Mesenchymal stem cell (in vitro differentiated cells and primary cell): ENCODE measurements at regions not wholly inside any gene's neighbourhood (a gene's known extent, or its start where the extent isn't known, plus 50 kb on each side); places are given as distances from the start of the nearest gene placed in this dataset.
A peak's percentile ranks its signal among the peaks of the same experiment; 100 is the strongest.

Experiments
- DNase-seq: peaks from one replicate; pipeline ENCODE4 v3.0.0-alpha.2; 2013
- H2AFZ ChIP-seq: one replicate; pipeline ENCODE4 v1.6.1; 2013; ENCODE audit warnings: low read depth, mild to moderate bottlenecking, control low read depth, inconsistent platforms, low read length, moderate library complexity
- H2AK5ac ChIP-seq: 2 replicates; pipeline ENCODE4 v1.6.1; 2013; ENCODE audit warnings: low read length, moderate library complexity, mild to moderate bottlenecking, inconsistent platforms; ENCODE audit not compliant: severe bottlenecking
- H2BK120ac ChIP-seq: one replicate; pipeline ENCODE4 v1.6.1; 2013; ENCODE audit warnings: low read depth, mild to moderate bottlenecking, inconsistent platforms, low read length, moderate library complexity
- H2BK12ac ChIP-seq, 2 experiments: one replicate each; pipeline ENCODE4 v1.6.1; 2013; ENCODE audit warnings: inconsistent platforms in 2 of 2, low read length in 2 of 2, mild to moderate bottlenecking in 2 of 2, moderate library complexity in 2 of 2, control low read depth in 1 of 2
- H2BK15ac ChIP-seq: one replicate; pipeline ENCODE4 v1.6.1; 2013; ENCODE audit warnings: mild to moderate bottlenecking, low read depth, inconsistent platforms; ENCODE audit not compliant: poor library complexity, severe bottlenecking
- H2BK5ac ChIP-seq: 2 replicates; pipeline ENCODE4 v1.6.1; 2013; ENCODE audit warnings: low read depth, mild to moderate bottlenecking, low read length, control low read depth, inconsistent platforms; ENCODE audit not compliant: poor library complexity, severe bottlenecking
- H3K14ac ChIP-seq, 2 experiments: one replicate each; pipeline ENCODE4 v1.6.1; 2013; ENCODE audit warnings: inconsistent platforms in 2 of 2, low read length in 2 of 2, control low read depth in 1 of 2, mild to moderate bottlenecking in 1 of 2, moderate library complexity in 1 of 2
- H3K18ac ChIP-seq, 2 experiments: one replicate each; pipeline ENCODE4 v1.6.1; 2013; ENCODE audit warnings: inconsistent platforms in 2 of 2, low read length in 2 of 2, control low read depth in 1 of 2, low read depth in 1 of 2, mild to moderate bottlenecking in 1 of 2
- H3K23ac ChIP-seq, 2 experiments: one replicate each; pipeline ENCODE4 v1.6.1; 2013; ENCODE audit warnings: inconsistent platforms in 2 of 2, low read length in 2 of 2, mild to moderate bottlenecking in 2 of 2, moderate library complexity in 2 of 2, control low read depth in 1 of 2
- H3K27ac ChIP-seq: 2 replicates; pipeline ENCODE4 v1.5.1; 2013; ENCODE audit warnings: mild to moderate bottlenecking, moderate library complexity, low read length, control low read depth, inconsistent platforms; ENCODE audit not compliant: poor library complexity, severe bottlenecking
- H3K27me3 ChIP-seq, 2 experiments: 2 replicates each; pipeline versions ENCODE4 v1.6.1 to v1.7.0; 2013; ENCODE audit warnings: low read length in 2 of 2, mild to moderate bottlenecking in 2 of 2, moderate library complexity in 2 of 2, control low read depth in 1 of 2, inconsistent platforms in 1 of 2; ENCODE audit not compliant: control insufficient read depth in 1 of 2, insufficient read depth in 1 of 2
- H3K36me3 ChIP-seq, 2 experiments: 2 replicates each; pipeline versions ENCODE4 v1.6.1 to v1.7.0; 2013; ENCODE audit warnings: low read length in 2 of 2, control low read depth in 1 of 2, inconsistent platforms in 1 of 2, low read depth in 1 of 2, mild to moderate bottlenecking in 1 of 2; ENCODE audit not compliant: insufficient read depth in 2 of 2, control insufficient read depth in 1 of 2
- H3K4ac ChIP-seq, 2 experiments: one replicate each; pipeline ENCODE4 v1.6.1; 2013; ENCODE audit warnings: inconsistent platforms in 2 of 2, low read length in 2 of 2, mild to moderate bottlenecking in 2 of 2, moderate library complexity in 2 of 2, control low read depth in 1 of 2, low read depth in 1 of 2
- H3K4me1 ChIP-seq: 2 replicates; pipeline ENCODE4 v1.6.1; 2013; ENCODE audit warnings: low read depth, low read length, control low read depth; ENCODE audit not compliant: control insufficient read depth, insufficient read depth
- H3K4me2 ChIP-seq: 2 replicates; pipeline ENCODE4 v1.6.1; 2013; ENCODE audit warnings: low read length, mild to moderate bottlenecking, inconsistent platforms; ENCODE audit not compliant: poor library complexity, severe bottlenecking
- H3K4me3 ChIP-seq, 2 experiments: 2 replicates each; pipeline versions ENCODE4 v1.5.1 to v1.7.0; 2013; ENCODE audit warnings: low read length in 2 of 2, mild to moderate bottlenecking in 2 of 2, control low read depth in 1 of 2, low read depth in 1 of 2; ENCODE audit not compliant: insufficient read depth in 1 of 2
- H3K79me1 ChIP-seq: replicated peaks from 2 replicates; pipeline ENCODE4 v1.6.1; 2013; ENCODE audit warnings: mild to moderate bottlenecking, control low read depth, low read length, inconsistent platforms; ENCODE audit not compliant: poor library complexity, severe bottlenecking
- H3K9ac ChIP-seq: 2 replicates; pipeline ENCODE4 v1.7.0; 2013; ENCODE audit warnings: mild to moderate bottlenecking, low read length, moderate library complexity
- H3K9me3 ChIP-seq: 2 replicates; pipeline ENCODE4 v1.7.0; 2013; ENCODE audit warnings: mild to moderate bottlenecking, low read length; ENCODE audit not compliant: control insufficient read depth
- H4K8ac ChIP-seq: one replicate; pipeline ENCODE4 v1.6.1; 2013; ENCODE audit warnings: inconsistent platforms, mild to moderate bottlenecking, low read length, moderate library complexity
- H4K91ac ChIP-seq: one replicate; pipeline ENCODE4 v1.6.1; 2013; ENCODE audit warnings: mild to moderate bottlenecking, low read length, inconsistent platforms
- WGBS: methylation state at CpG from one replicate; pipeline ENCODE4 v1.1.7; 2013; ENCODE audit warnings: mixed read lengths; 5-methylcytosine and 5-hydroxymethylcytosine counted together

DNA sequence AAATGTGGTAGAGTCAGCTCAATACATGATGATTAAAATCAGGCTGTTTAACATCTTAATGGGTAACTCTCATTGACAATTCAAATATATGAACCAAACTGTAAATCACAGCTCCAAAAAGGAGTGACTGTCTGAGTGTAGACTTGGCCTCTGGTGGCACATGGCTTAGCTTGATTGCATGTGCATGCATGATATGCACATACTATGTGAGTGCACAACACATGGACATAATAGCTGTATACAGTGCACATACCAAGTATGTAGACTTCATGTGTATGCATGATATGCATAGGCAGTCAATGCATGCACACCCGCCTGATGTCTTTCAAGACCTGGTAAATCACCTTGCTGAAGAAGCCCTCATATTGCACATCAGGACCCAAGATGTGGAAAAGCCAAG lies 252.0 kb upstream of the SOX11 start:
- no peak overlapping the region for H2BK120ac ChIP-seq
- no peak overlapping the region for H2BK5ac ChIP-seq
- H3K27me3 ChIP-seq, result no peaks in the 10 kb centered on the region
- no peak overlapping the region for H2AFZ ChIP-seq
- no peak overlapping the region for H2BK15ac ChIP-seq
- DNase-seq, result no peak
- H3K4me1 ChIP-seq, result no peaks in the 10 kb centered on the region
- no peak overlapping the region for H3K27ac ChIP-seq
- H3K9ac ChIP-seq, result no peak overlapping the region
- H2BK12ac ChIP-seq, result no peak overlapping the region
- no peak overlapping the region for H4K8ac ChIP-seq
- H3K18ac ChIP-seq, result no peak overlapping the region
- no peak overlapping the region for H4K91ac ChIP-seq
- no peaks in the 10 kb centered on the region for H3K36me3 ChIP-seq
- H3K23ac ChIP-seq, result no peak overlapping the region
- no peak overlapping the region for H3K4me2 ChIP-seq
- H3K4me3 ChIP-seq, result no peak overlapping the region
- H3K9me3 ChIP-seq, result no peaks in the 10 kb centered on the region
- H3K4ac ChIP-seq, result no peak overlapping the region
- H3K79me1 ChIP-seq, result no peaks in the 10 kb centered on the region
- no peak overlapping the region for H3K14ac ChIP-seq
- 96% methylated on average over 1 of the region's 1 CpG for WGBS
- H2AK5ac ChIP-seq, result no peak overlapping the region

DNA sequence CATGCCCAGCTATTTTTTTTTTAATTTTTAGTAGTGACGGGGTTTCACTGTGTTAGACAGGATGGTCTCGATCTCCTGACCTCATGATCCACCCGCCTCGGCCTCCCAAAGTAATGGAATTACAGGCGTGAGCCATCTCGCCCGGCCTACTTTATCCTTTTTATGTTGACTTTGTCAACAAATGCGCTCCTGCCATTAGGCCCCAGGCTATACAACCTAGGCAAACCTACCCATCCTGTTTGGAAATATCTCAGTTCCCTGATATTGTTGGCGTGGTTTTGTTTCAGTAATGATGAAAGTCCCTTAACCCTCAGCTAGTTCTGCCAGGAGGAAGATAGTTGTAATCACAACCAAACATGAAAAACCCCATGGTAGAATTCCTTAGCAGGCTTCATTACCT lies 249.4 kb upstream of the SOX11 start:
- no peaks in the 10 kb centered on the region for H3K79me1 ChIP-seq
- no peak overlapping the region for H3K23ac ChIP-seq
- no peak for DNase-seq
- H2BK12ac ChIP-seq, result no peak overlapping the region
- H2AFZ ChIP-seq, result no peak overlapping the region
- H3K4me2 ChIP-seq, result no peak overlapping the region
- H3K18ac ChIP-seq, result no peak overlapping the region
- H2BK5ac ChIP-seq, result no peak overlapping the region
- H2BK15ac ChIP-seq, result no peak overlapping the region
- no peak overlapping the region for H2AK5ac ChIP-seq
- no peak overlapping the region for H3K9ac ChIP-seq
- H3K27me3 ChIP-seq, result no peaks in the 10 kb centered on the region
- no peak overlapping the region for H3K4ac ChIP-seq
- H3K4me3 ChIP-seq, result no peak overlapping the region
- 88% methylated on average over 9 of the region's 9 CpGs for WGBS
- H3K27ac ChIP-seq, result no peak overlapping the region
- no peaks in the 10 kb centered on the region for H3K36me3 ChIP-seq
- H4K8ac ChIP-seq, result no peak overlapping the region
- H3K9me3 ChIP-seq, result no peaks in the 10 kb centered on the region
- H4K91ac ChIP-seq, result no peak overlapping the region
- no peak overlapping the region for H2BK120ac ChIP-seq
- no peak overlapping the region for H3K14ac ChIP-seq
- no peaks in the 10 kb centered on the region for H3K4me1 ChIP-seq

DNA sequence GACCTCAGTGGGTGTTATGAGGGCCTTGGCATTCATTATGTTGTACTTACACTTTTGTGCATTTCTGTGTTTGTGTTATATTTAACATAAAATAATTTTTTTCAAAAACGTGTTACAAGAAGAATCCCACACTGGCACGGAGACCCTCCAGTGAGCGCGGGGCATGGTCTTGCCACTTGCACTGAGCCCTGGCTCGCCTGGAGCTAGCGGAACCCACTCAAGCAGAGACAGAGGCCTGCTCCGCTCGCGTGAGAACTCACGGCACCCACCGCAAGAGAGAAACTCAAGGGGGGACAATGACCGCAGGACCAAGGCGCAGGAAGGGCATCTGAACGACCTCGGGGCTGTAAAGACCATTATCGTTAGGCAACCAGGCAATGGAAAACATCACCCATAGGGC lies 248.0 kb upstream of the SOX11 start:
- no peak overlapping the region for H4K91ac ChIP-seq
- H2BK12ac ChIP-seq, result no peak overlapping the region
- H3K4me2 ChIP-seq, result no peak overlapping the region
- H3K18ac ChIP-seq, result no peak overlapping the region
- no peak overlapping the region for H3K14ac ChIP-seq
- H3K9me3 ChIP-seq, result no peaks in the 10 kb centered on the region
- no peak overlapping the region for H3K9ac ChIP-seq
- H3K4me1 ChIP-seq, result no peaks in the 10 kb centered on the region
- no peaks in the 10 kb centered on the region for H3K27me3 ChIP-seq
- no peak overlapping the region for H3K4me3 ChIP-seq
- no peak overlapping the region for H2BK5ac ChIP-seq
- no peak overlapping the region for H3K23ac ChIP-seq
- H3K79me1 ChIP-seq, result no peaks in the 10 kb centered on the region
- no peak for DNase-seq
- H3K4ac ChIP-seq, result no peak overlapping the region
- H3K27ac ChIP-seq, result no peak overlapping the region
- no peak overlapping the region for H4K8ac ChIP-seq
- 93% methylated on average over 16 of the region's 16 CpGs for WGBS
- no peaks in the 10 kb centered on the region for H3K36me3 ChIP-seq
- no peak overlapping the region for H2BK120ac ChIP-seq
- H2AK5ac ChIP-seq, result no peak overlapping the region
- H2BK15ac ChIP-seq, result peak overlapping the region; percentile 6
- H2AFZ ChIP-seq, result no peak overlapping the region

DNA sequence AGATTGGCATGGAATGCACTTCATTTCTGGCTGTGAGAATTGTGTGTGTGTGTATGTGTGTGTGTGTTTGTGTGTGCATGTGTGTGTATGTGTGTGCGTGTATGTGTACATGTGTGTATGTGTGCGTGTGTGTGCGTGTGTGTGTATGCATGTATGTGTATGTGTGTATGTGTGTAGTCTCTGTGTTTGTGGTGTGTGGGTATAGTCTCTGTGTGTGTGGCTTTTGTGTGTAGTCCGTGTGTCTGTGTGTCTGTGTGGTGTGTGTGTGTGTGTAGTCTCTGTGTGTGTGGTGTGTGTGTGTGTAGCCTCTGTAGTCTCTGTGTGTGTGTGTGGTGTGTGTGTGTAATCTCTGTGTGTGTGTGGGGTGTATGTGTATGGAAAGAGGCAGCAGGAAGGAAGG lies 247.3 kb upstream of the SOX11 start:
- Histone ChIP-seq H2BK5ac (no peak overlapping the region), H3K27ac (no peak overlapping the region), H2AFZ (no peak overlapping the region), H4K91ac (no peak overlapping the region), H3K27me3 (no peaks in the 10 kb centered on the region), H3K9me3 (no peaks in the 10 kb centered on the region), H2BK120ac (no peak overlapping the region), H3K23ac (no peak overlapping the region), H3K36me3 (no peaks in the 10 kb centered on the region), H3K79me1 (no peaks in the 10 kb centered on the region), H3K4me2 (no peak overlapping the region), H2BK15ac (no peak overlapping the region), H2BK12ac (no peak overlapping the region), H3K4me1 (no peaks in the 10 kb centered on the region), H3K14ac (no peak overlapping the region), H3K18ac (no peak overlapping the region), H3K4ac (no peak overlapping the region), H3K4me3 (no peak overlapping the region), H4K8ac (no peak overlapping the region), H2AK5ac (no peak overlapping the region), H3K9ac (no peak overlapping the region)
- no peak for DNase-seq
- 93% methylated on average over 4 of the region's 4 CpGs for WGBS
